Kidney (tissue), 13 donors: ENCODE measurements at regions not wholly inside any gene's neighbourhood (a gene's known extent, or its start where the extent isn't known, plus 50 kb on each side); places are given as distances from the start of the nearest gene placed in this dataset.

Experiments
- DNase-seq, 5 donors: peaks; one replicate each; pipeline ENCODE4 v3.0.0-alpha.2; 2013 to 2020
- FAIRE-seq: peaks from 2 replicates; lab custom pipeline; 2012; peaks lifted over from hg19 to GRCh38; lab: Jason Lieb, UNC
- H3K27ac ChIP-seq, 2 donors: one replicate each; pipeline ENCODE4 v1.7.0; 2013; ENCODE audit warnings: low read depth in 2 of 2, low read length in 2 of 2, inconsistent platforms in 1 of 2
- H3K27me3 ChIP-seq: one replicate; pipeline ENCODE4 v1.7.1; 2013; ENCODE audit warnings: low read length, inconsistent platforms; ENCODE audit not compliant: control insufficient read depth, insufficient read depth
- H3K36me3 ChIP-seq, 3 donors: one replicate each; pipeline versions ENCODE4 v1.7.0 to v1.7.1; 2013; ENCODE audit warnings: low read length in 3 of 3, control low read depth in 1 of 3, inconsistent platforms in 1 of 3; ENCODE audit not compliant: insufficient read depth in 3 of 3, control insufficient read depth in 2 of 3
- H3K4me1 ChIP-seq, 3 donors: one replicate each; pipeline versions ENCODE4 v1.7.0 to v1.7.1; 2013; ENCODE audit warnings: low read length in 3 of 3, inconsistent platforms in 1 of 3, low read depth in 1 of 3; ENCODE audit not compliant: control insufficient read depth in 2 of 3, insufficient read depth in 2 of 3
- H3K4me3 ChIP-seq, 3 donors: one replicate each; pipeline versions ENCODE4 v1.7.0 to v1.8.1; 2013; ENCODE audit warnings: low read length in 3 of 3, control low read depth in 1 of 3, inconsistent platforms in 1 of 3
- H3K9ac ChIP-seq, 3 donors: one replicate each; pipeline versions ENCODE4 v1.7.0 to v1.7.1; 2013; ENCODE audit warnings: low read length in 3 of 3, control low read depth in 1 of 3, inconsistent platforms in 1 of 3
- H3K9me3 ChIP-seq, 3 donors: one replicate each; pipeline versions ENCODE4 v1.7.0 to v1.7.1; 2013; ENCODE audit warnings: low read length in 3 of 3, control low read depth in 1 of 3, inconsistent platforms in 1 of 3; ENCODE audit not compliant: control insufficient read depth in 2 of 3, insufficient read depth in 1 of 3
- CTCF ChIP-seq: IDR thresholded peaks from 3 replicates; pipeline ENCODE4 v1.5.1; 2012; ENCODE audit warnings: mild to moderate bottlenecking, moderate library complexity, borderline replicate concordance; ENCODE audit not compliant: insufficient read depth; ENCODE audit errors: extremely low read depth
- intact Hi-C: fragments of 100-400 bp; cut with DNase I; formaldehyde crosslinking; loops from one replicate; pipeline ENCODE4 v1.11.1; 2022
- donor health status: control.
- donor health status: control.
- donor health status: control.
- donor health status: control.
- donor health status: control.
- donor health status: DM: yes; HTN: yes; CAD: no.
- donor health status: Normal renal cell carcinoma (clear cell type).

DNA sequence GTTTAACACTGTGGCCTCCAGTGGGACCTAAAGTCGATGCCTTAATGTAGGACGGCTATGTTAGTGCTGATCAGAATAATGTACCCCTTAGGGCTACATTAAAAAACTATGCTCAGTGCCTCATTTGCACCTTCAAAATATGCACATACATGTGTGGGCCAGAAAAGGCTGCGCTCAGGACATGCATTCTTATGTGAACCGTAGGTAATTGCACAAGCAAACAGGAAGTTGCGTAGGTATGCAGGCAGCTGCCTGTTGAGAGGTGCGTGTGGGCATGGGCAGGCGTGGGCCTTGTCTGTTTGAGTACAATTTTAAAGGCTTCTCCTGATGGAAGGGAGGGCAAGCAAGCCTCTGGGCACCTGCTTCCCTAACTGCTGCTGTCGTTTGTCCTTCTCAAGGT lies 116.2 kb upstream of the JAG1 start:
- FAIRE-seq (no peak), DNase-seq (peak in 3 of 5 donors; percentile 52 to 70 (median 66))
- Histone ChIP-seq H3K27ac (no peak overlapping the region), H3K27me3 (no peaks in the 10 kb centered on the region), H3K4me3 (no peak overlapping the region), H3K36me3 (no peaks in the 10 kb centered on the region), H3K4me1 (no peaks in the 10 kb centered on the region), H3K9ac (no peak overlapping the region), H3K9me3 (no peaks in the 10 kb centered on the region)
- no peak for TF ChIP-seq CTCF
- intact Hi-C loops: no loop called here

DNA sequence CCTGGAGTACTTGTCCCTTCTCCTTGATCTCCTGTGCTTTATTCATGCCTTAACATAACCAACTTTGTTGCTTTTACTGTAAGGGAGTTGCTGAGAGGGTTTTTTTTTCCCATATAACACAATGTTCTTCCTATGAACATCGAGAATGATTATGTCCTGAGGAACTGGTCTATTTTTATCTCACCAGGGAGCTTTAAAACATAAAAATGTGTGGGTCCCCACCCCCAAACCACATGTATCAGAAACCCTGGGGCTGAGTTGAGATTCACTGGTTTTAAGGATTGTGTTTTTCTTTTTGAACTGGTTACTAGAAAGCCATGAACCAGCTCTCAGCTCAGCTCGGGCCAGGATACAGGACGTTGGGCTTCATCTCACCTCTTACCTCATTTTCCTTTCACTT lies 118.5 kb upstream of the JAG1 start:
- Histone ChIP-seq H3K9ac (no peak overlapping the region), H3K9me3 (no peaks in the 10 kb centered on the region), H3K27me3 (no peaks in the 10 kb centered on the region), H3K36me3 (no peaks in the 10 kb centered on the region), H3K4me1 (no peaks in the 10 kb centered on the region), H3K27ac (no peak overlapping the region), H3K4me3 (no peak overlapping the region)
- intact Hi-C loops: no loop called here
- no peak for DNase-seq
- FAIRE-seq: no peak
- no peak for TF ChIP-seq CTCF

- no peak for TF ChIP-seq CTCF
- Histone ChIP-seq H3K27ac (no peak overlapping the region), H3K27me3 (no peaks in the 10 kb centered on the region), H3K4me3 (no peak overlapping the region), H3K4me1 (no peaks in the 10 kb centered on the region), H3K9ac (no peak overlapping the region), H3K9me3 (no peaks in the 10 kb centered on the region), H3K36me3 (no peaks in the 10 kb centered on the region)
- DNase-seq: peak in 4 of 5 donors; percentile 21 to 65 (median 44)
- no peak for FAIRE-seq
- intact Hi-C loops: no loop called here
These were observed 120.0 kb upstream of the JAG1 start for GRCh38 chr20:10793766-10794165.

- no peaks in the 10 kb centered on the region for H3K4me1 ChIP-seq
- intact Hi-C loops: no loop called here
- no peak for FAIRE-seq
These were observed 121.0 kb upstream of the JAG1 start for GRCh38 chr20:10794765-10795164.

More at GRCh38 chr20:10794765-10795164, 121.0 kb upstream of the JAG1 start:
- Histone ChIP-seq H3K9me3 (no peaks in the 10 kb centered on the region), H3K9ac (no peak overlapping the region), H3K36me3 (no peaks in the 10 kb centered on the region), H3K27me3 (no peaks in the 10 kb centered on the region), H3K4me3 (no peak overlapping the region), H3K27ac (no peak overlapping the region)
- no peak for TF ChIP-seq CTCF
- no peak for DNase-seq
